Kidney epithelial cell (primary cell): ENCODE measurements at regions not wholly inside any gene's neighbourhood (a gene's known extent, or its start where the extent isn't known, plus 50 kb on each side); places are given as distances from the start of the nearest gene placed in this dataset.

Experiments used
- DNase-seq: peaks from one replicate; pipeline ENCODE4 v3.0.0-alpha.2; 2010; ENCODE audit warnings: low read depth
- H3K27me3 ChIP-seq: 2 replicates; pipeline ENCODE4 v1.6.0; 2011; ENCODE audit warnings: low read length; ENCODE audit not compliant: control insufficient read depth, insufficient read depth
- H3K36me3 ChIP-seq: 2 replicates; pipeline ENCODE4 v1.5.1; 2011; ENCODE audit warnings: low read length; ENCODE audit not compliant: control insufficient read depth, insufficient read depth
- H3K4me3 ChIP-seq: 2 replicates; pipeline ENCODE4 v1.5.1; 2011; ENCODE audit warnings: low read depth, mild to moderate bottlenecking, control low read depth, low read length
- TF ChIP-seq, protein P1 (sequence below): IDR thresholded peaks from 2 replicates; pipeline ENCODE4 v1.5.1; 2011; ENCODE audit warnings: mild to moderate bottlenecking, moderate library complexity, low read length, control low read depth, inconsistent platforms; ENCODE audit not compliant: insufficient read depth, poor library complexity, severe bottlenecking

GRCh38 chr13:79003989-79004898 lies 345.3 kb upstream of the OBI1 start:
- TF ChIP-seq, protein P1, sequence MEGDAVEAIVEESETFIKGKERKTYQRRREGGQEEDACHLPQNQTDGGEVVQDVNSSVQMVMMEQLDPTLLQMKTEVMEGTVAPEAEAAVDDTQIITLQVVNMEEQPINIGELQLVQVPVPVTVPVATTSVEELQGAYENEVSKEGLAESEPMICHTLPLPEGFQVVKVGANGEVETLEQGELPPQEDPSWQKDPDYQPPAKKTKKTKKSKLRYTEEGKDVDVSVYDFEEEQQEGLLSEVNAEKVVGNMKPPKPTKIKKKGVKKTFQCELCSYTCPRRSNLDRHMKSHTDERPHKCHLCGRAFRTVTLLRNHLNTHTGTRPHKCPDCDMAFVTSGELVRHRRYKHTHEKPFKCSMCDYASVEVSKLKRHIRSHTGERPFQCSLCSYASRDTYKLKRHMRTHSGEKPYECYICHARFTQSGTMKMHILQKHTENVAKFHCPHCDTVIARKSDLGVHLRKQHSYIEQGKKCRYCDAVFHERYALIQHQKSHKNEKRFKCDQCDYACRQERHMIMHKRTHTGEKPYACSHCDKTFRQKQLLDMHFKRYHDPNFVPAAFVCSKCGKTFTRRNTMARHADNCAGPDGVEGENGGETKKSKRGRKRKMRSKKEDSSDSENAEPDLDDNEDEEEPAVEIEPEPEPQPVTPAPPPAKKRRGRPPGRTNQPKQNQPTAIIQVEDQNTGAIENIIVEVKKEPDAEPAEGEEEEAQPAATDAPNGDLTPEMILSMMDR = no peak
- Histone ChIP-seq H3K4me3 (no peak overlapping the region), H3K36me3 (no peaks in the 10 kb centered on the region), H3K27me3 (no peaks in the 10 kb centered on the region)
- no peak for DNase-seq

DNA sequence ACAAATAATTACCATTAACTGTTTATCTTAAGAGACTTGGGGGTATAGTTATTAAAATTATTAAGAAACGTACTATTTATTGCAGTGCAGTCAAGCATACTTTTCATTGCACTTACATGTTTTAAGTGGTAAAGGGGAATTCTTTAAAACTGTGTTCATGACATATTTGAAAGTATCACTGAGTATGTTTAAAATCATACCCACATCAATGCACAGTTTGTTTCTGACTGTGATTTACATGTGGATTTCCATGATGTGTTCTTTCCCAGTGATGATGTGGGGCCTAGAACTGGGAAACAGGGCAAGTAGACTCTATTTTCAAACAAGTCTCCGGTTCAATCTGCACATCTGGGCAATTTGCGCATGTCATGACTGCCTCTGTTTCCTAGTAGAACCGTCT lies 340.5 kb upstream of the OBI1 start:
- no peaks in the 10 kb centered on the region for H3K27me3 ChIP-seq
- no peak for DNase-seq
- TF ChIP-seq, protein P1 = no peak
- H3K4me3 ChIP-seq = no peak overlapping the region
- H3K36me3 ChIP-seq = no peaks in the 10 kb centered on the region

DNA sequence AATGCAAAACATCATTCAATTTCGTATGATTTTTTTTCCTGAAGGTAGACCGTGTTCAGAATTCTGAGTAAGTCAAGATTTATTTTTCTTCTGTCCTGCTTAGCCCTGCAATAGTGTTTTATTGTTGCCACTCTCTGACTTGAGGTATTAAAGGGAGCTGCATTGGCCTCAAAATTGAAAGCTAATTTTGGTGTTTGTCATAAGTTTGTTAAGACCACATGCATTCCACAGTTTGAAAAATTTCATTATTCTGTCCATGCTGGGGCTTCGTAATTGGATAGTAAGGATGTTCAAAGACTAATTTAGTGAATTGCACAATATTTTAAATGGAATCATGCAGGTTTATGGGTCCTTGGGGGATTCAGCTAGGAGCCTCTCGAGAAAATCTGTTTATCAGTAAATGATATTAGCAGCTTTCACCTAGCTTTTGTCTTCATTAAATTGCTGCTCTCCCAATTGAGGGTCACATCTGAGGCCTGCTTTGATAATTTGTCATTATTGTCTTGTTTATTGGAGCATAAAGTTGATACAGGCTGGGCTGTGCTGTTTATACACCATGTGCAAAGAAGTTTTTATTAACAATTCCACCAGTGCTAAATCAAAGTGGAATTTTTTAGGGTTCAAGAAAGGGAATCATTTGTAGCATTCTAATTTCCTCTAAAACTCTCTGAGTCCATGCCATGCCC lies 339.8 kb upstream of the OBI1 start:
- H3K27me3 ChIP-seq = no peaks in the 10 kb centered on the region
- no peaks in the 10 kb centered on the region for H3K36me3 ChIP-seq
- TF ChIP-seq, protein P1 = no peak
- H3K4me3 ChIP-seq = no peak overlapping the region
- no peak for DNase-seq

DNA sequence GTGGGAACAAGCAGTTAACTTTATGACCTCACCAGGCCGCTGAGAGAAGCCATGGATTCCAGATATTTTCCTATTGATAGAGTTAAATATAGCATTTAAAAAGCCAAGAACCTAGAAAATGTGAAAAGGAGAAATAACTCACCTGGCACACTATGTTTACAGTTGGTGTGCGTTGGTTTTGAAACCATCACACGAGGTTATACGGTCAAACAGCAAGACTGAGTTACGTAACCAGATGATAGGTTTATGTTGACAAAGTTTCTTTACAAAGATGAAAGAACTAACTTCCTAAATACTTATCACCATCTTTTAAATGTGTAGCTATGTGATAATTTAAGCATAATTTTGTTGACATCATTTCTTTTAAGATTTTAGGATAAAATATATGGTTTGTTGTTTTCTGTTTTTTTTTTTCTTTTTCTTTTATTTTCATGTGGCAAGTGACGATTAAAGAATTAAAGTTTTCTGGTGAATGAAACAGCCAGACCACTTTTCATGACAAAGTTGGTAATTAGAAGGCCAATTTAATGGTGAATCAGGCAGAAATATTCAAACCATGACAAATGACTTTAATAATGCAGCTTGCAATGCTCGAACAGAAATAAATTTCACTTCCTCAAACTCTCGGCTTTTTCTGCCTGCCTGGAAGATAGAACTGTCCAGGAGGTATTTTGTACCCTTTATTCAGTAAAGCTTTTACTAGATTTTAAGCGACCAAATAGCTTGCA lies 339.1 kb upstream of the OBI1 start:
- DNase-seq = no peak
- TF ChIP-seq, protein P1 = no peak

GRCh38 chr13:78993792-78994191 lies 334.8 kb upstream of the OBI1 start:
- Histone ChIP-seq H3K36me3 (no peaks in the 10 kb centered on the region), H3K27me3 (no peaks in the 10 kb centered on the region), H3K4me3 (no peak overlapping the region)
- TF ChIP-seq, protein P1 = no peak
- DNase-seq = no peak

More for the DNA sequence above, 339.1 kb upstream of the OBI1 start:
- Histone ChIP-seq H3K4me3 (no peak overlapping the region), H3K36me3 (no peaks in the 10 kb centered on the region), H3K27me3 (no peaks in the 10 kb centered on the region)
